ENCODE measurements at regions not wholly inside any gene's neighbourhood (a gene's known extent, or its start where the extent isn't known, plus 50 kb on each side); places are given as distances from the start of the nearest gene placed in this dataset.

DNA sequence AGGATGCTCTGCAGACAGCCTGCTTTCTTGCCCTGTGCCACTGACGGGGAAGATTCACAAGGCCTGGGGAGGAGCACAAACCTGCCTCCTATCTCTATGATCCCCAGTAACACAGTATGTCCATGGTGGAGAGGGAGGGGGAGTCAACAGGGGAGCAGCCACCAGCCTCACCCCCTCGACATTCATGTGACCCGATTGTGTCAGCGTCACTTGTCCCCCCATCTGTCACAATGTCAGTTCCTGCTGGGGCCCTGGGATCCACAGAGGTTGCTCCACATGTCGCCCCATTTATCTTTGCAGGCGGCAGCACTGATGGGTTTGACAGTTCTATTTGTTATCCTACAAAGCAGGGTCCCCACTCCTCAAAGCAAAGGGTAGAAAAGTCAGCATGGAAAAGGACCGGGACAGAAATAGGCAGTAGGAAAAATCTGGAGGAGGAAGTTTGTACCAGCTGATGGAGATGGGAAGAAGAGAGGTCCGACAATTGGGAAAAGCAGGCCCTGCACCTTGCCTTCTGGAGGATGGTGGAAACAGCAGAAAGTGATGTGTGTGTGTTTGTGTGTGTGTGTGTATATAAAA is 130.9 kb downstream of the SEC16B start:
- no peak for DNase-seq

DNA sequence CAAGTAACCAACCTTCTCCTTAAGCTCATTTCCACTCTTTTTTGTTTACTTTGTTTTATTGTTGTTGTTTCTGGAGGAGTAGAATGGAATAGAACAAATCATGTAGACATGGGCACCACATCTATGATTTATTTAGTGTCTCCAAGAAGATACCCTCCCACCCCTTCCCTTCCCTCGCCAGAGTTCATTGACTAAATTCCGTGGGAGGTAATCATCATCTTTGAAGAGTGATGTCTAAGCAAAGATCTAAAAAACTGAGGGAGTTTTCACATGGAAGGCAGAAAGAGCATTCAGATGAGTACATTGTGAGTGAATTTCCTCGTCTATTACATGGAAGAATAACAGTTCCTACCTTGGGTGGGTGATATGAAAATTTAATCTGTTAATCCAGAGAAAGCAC is 136.2 kb downstream of the SEC16B start:
- no peak for DNase-seq

- DNase-seq, result no peak
Observed at GRCh38 chr1:177830531-177831135, 139.2 kb downstream of the SEC16B start.

GRCh38 chr1:177825276-177825901 is 144.5 kb downstream of the SEC16B start:
- no peak for DNase-seq

- DNase-seq, result no peak
Observed at GRCh38 chr1:177824508-177824982, 145.3 kb downstream of the SEC16B start.

- no peak for DNase-seq
Observed at GRCh38 chr1:177820213-177820612, 149.6 kb downstream of the SEC16B start.

DNA sequence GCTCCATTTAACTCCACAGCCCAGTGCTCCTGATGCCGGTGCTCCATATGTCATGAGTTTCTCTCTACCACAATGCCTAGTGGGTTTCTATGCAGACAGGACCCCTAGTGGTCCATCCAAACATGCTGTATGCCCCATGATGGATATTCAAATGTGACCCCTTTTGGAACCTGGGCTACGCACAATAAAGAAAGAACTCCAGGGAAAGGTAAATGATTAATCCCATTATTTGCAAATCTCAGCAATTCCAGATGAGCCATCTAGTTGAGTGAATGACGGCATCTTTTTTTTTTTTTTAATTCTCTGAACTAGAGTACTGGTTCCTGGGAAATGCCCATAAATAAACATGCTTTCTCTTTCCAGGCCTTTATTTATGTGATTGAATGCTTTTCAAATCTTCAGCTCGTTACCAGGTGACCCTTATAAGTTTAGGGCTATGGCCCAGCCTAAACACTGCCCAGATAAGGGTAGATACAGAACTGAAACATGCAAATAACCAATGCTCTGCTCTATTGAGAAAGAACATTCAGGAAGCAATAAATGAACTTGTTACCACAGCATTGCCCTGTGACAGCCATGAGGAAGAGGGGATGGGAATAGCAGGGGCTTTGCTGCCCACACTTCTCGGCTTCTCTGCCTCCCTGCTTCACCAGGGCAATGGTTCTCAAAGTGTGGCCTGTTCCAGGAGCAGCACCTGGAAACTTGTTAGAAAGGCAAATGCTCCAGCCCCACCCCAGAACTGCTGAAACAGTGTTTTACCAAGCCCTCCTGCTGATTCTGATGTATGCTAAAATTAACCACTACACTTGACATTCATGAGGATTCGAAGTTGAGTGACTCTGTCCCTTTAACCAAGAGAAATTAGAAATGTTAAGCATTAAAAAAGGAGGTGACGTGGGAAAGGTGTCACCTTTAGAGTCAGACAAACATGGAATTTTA is 151.7 kb downstream of the SEC16B start:
- DNase-seq, result peak; percentile 56

DNA sequence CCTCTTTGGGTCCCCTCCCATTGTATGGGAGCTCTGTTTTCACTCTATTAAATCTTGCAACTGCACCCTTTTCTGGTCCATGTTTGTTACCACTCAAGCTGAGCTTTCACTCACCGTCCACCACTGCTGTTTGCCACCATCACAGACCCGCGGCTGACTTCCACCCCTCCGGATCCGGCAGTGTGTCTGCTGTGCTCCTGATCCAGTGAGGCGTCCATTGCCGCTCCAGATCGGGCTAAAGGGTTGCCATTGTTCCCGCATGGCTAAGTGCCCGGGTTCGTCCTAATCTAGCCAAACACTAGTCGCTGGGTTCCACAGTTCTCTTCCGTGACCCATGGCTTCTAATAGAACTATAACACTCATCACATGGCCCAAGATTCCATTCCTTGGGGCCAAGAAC is 157.2 kb downstream of the SEC16B start:
- no peak for DNase-seq

DNA sequence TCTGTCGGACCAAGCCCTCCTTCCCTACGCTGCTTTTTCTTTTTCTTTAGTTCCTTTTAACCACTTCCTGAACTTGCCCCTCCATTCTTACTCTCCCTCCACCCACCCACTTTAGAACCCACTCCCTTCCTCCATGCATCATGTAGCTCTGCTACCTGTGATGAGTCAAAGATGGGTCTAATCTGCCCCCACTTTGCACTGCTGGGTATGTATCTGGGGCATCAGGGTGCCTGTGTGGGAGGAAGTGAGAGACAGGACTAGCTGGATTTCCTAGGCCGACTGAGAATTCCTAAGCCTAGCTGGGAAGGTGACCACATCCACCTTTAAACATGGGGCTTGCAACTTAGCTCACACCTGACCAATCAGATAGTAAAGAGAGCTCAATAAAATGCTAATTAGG is 157.7 kb downstream of the SEC16B start:
- DNase-seq, result no peak

- DNase-seq, result no peak
Observed at GRCh38 chr1:177811429-177811828, 158.4 kb downstream of the SEC16B start.

- no peak for DNase-seq
Observed at GRCh38 chr1:177809819-177810218, 160.0 kb downstream of the SEC16B start.

- DNase-seq, result no peak
Observed at GRCh38 chr1:177802304-177802703, 167.6 kb downstream of the SEC16B start.

GRCh38 chr1:177801790-177802189 is 168.1 kb downstream of the SEC16B start:
- no peak for DNase-seq

- peak; percentile 17 for DNase-seq
Observed at GRCh38 chr1:177800400-177801088, 169.3 kb downstream of the SEC16B start.

- DNase-seq, result no peak
Observed at GRCh38 chr1:177799746-177800145, 170.1 kb downstream of the SEC16B start.

DNA sequence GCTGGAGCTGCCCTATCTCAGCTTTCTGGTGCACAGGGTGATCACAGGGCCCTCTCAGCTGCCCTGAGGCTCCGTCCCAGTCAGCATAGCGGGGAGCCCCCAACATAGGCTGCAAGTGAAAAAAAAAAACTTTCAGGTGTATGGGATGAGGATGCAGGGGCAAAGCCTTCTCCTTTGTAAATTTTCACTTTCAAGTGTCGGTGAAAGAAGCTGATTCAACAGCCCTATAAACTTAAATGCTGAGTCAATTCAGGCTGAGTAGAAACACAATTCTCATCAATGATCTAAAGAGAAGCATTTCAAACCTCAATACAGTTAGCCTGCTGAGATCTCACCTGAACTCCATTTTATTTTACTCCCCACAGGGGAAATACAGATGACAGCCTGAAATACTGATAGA is 171.2 kb downstream of the SEC16B start:
- DNase-seq, result no peak

DNA sequence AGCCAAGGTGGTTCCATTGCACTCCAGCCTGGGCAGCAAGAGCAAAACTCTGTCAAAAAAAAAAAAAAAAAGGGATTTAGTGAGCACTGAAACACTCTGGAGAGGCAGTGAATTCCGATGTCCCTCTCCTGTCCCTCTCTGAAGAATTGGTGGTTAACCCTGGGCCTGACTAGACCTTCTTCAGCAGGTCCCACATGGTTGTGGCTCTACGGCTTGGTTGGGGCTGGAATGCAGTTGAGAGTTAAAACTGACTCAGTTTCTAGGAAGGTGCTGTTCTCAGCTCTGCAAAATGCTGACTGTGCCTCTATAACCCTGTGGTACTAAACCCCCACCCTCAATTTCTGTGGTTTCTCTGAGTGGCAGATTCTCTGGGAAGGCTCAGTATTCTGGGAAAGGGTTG is 173.3 kb downstream of the SEC16B start:
- no peak for DNase-seq

GRCh38 chr1:177794376-177794991 is 175.4 kb downstream of the SEC16B start:
- DNase-seq, result peak; percentile 21

DNA sequence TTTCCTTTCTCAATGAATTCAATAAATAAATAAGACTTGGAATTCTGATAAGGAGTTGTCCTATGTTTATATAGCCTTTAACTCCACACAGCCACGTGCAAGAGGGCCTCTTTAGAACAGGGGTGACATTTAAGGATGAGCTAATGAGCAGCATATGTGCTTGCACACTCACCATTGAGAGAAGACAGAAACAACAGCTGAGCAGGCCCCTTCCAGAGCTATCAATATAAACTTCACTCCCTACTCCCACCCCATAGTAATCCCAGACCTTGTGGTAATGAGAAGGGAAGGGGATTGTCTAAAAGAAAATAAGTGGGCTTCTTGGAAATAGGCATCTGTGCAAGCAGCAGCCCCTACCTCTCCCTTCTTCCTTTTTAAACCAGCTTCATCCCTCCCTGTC is 176.0 kb downstream of the SEC16B start:
- DNase-seq, result no peak

DNA sequence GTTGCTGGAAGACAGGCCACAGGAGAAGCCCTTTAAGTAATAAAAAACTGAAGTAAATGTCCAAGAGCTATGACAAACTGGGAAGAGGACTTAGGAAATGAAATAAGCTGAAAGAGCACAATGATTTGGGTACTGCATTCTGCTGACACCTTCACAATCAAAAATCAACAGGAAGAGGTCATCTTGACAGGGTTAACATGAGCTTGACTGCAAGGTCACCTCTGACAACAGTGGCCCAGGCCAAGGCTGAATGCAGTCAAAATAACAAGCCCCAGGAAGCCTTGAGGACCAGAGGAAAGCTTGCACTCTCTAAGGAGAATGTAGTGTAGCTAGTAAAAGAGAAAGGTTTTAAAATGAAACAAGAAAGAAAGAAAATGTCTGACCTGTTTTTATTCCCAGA is 179.3 kb downstream of the SEC16B start:
- DNase-seq, result no peak

GRCh38 chr1:177789956-177790355 is 179.9 kb downstream of the SEC16B start:
- no peak for DNase-seq

- DNase-seq, result no peak
Observed at GRCh38 chr1:177786176-177786745, 183.6 kb downstream of the SEC16B start.
